ENCODE measurements at regions not wholly inside any gene's neighbourhood (a gene's known extent, or its start where the extent isn't known, plus 50 kb on each side); places are given as distances from the start of the nearest gene placed in this dataset.

DNA sequence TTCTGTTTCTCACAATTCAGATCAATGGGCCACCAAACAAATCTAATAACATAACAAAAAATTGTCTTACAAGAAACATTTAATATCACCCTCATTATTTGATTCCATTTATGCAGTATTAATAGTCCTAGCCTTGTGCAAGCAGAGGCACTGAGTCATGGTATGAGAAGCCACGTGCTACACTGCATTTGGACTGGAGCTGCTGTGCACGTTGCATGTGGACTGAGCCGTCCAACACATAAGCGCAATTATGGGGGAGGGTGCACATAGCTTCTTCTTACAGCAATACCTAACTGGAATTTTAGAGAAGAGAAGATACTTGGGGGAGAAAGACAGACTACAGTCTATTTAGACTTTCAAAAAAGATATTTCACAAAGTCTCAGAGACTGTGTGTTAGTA is 329.6 kb upstream of the ID2 start:
- Histone ChIP-seq H3K9me3 (no peaks in the 10 kb centered on the region), H3K4me1 (no peaks in the 10 kb centered on the region), H3K4me3 (no peak overlapping the region), H3K36me3 (no peaks in the 10 kb centered on the region), H3K27ac (no peak overlapping the region), H3K27me3 (no peaks in the 10 kb centered on the region)
- TF ChIP-seq EP300 (IDR thresholded peaks at IDR 0.05): no peak
- WGBS, 2 donors: 89 to 93% methylated on average over 4 of the region's 4 CpGs
- intact Hi-C loops (cut with DNase I): no loop called here
- no peak for DNase-seq

DNA sequence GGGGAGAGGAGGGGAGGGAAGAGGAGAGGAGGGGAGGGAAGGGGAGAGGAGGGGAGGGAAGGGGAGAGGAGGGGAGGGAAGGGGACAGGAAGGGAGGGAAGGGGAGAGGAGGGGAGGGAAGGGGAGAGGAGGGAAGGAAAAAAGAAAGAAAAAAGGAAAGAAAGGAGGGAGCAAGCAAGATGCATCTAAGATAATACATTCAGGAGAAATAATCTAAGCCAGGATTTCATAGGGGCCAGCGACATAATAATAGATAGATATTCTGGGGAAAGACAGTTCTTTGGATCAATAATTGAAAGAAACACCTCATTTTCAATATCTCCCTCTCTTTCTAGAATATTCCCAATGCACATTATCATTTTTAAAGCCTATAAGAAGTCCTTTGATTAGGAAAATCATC is 328.9 kb upstream of the ID2 start:
- no peak overlapping the region for H3K4me3 ChIP-seq
- no peak for TF ChIP-seq POLR2AphosphoS5 (IDR thresholded peaks at IDR 0.05)
- no peak for TF ChIP-seq EP300 (IDR thresholded peaks at IDR 0.05)
- TF ChIP-seq, protein P1, sequence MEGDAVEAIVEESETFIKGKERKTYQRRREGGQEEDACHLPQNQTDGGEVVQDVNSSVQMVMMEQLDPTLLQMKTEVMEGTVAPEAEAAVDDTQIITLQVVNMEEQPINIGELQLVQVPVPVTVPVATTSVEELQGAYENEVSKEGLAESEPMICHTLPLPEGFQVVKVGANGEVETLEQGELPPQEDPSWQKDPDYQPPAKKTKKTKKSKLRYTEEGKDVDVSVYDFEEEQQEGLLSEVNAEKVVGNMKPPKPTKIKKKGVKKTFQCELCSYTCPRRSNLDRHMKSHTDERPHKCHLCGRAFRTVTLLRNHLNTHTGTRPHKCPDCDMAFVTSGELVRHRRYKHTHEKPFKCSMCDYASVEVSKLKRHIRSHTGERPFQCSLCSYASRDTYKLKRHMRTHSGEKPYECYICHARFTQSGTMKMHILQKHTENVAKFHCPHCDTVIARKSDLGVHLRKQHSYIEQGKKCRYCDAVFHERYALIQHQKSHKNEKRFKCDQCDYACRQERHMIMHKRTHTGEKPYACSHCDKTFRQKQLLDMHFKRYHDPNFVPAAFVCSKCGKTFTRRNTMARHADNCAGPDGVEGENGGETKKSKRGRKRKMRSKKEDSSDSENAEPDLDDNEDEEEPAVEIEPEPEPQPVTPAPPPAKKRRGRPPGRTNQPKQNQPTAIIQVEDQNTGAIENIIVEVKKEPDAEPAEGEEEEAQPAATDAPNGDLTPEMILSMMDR (IDR thresholded peaks at IDR 0.05): no peak
- no peak for TF ChIP-seq POLR2A (IDR thresholded peaks at IDR 0.05)
- intact Hi-C loops (cut with DNase I): no loop called here
- no peak for DNase-seq
- H3K9me3 ChIP-seq: no peaks in the 10 kb centered on the region
- WGBS, 2 donors: 98 to 100% methylated on average over 1 of the region's 1 CpG
- no peak overlapping the region for H3K27ac ChIP-seq
- no peaks in the 10 kb centered on the region for H3K27me3 ChIP-seq
- H3K4me1 ChIP-seq: no peaks in the 10 kb centered on the region
- H3K36me3 ChIP-seq: no peaks in the 10 kb centered on the region

DNA sequence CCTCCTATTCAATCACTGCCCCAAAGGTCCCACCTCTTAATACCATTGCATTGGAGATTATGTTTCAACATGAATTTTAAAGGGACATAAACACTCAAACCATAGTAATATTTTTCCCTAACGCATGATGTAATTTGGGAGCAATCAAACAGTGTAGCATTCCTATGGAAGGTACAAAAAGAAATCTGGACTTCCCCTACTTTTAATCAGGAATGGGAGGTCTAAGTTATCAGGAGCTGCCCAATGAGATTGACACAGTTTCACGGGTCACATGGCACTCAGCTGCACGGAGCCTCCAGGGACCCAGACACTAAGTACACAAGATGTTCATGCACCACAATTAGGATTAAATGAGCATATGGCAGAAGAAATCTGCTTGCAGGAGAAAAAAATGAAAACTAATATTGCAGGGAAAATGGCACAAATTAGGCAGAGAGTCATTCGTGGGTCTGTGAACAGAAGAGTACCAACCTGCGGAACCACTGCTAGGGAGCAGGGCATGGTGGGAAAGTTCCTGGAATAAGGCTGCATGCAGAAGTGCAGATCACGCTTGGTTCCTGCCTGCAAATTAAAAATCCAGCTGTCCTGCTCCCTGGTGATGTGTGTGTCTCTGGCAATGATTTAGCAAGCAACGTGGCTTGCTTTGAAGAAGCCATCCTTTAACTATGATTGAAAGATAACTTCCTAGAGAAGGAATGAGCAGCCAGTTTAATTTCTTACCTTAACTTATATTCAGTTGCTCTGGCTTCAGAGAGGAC is 326.6 kb upstream of the ID2 start:
- DNase-seq: no peak
- Histone ChIP-seq H3K27me3 (no peaks in the 10 kb centered on the region), H3K27ac (no peak overlapping the region), H3K9me3 (no peaks in the 10 kb centered on the region), H3K4me3 (no peak overlapping the region), H3K4me1 (no peaks in the 10 kb centered on the region), H3K36me3 (no peaks in the 10 kb centered on the region)
- 92 to 95% methylated on average over 7 of the region's 7 CpGs for WGBS, 2 donors
- no peak for TF ChIP-seq POLR2A (IDR thresholded peaks at IDR 0.05)
- intact Hi-C loops (cut with DNase I): no loop called here

DNA sequence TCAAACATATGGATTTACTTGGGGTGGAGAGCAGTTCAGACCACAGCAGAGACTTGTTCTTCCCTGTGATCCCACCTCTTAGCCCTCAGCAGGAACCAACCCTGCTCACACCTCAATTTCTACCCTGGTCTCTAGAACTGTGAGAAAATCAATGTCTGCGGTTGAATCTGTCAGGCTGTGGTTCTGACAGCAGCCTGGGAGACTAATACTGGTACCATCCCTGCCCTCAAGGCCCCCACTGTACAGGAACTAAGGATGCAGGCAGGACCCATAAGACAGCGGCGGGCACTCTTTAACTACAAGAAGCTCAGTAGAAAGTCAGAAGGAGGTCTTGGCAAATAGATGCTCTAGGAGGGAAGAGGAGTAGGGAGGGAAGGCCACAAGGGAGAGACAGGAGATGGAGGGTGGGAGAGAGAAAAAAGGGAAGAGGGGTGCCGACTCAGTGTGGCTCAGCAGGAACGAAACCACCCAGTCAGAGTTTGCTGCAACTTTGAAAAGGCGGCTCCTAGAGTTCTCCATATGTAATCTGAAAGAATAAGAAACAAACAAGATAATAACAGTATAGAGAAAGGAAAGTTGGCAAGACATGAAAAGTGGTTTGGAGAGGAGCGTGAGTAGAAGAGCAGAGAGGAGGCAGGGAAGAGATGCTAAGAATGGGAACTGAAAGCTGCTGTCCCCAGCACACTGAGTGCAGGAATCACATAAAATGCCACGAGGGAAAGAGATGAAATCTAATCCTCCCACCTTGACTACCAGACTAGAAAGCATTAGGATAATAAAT is 323.9 kb upstream of the ID2 start:
- no peaks in the 10 kb centered on the region for H3K9me3 ChIP-seq
- TF ChIP-seq, protein P1 (IDR thresholded peaks at IDR 0.05): no peak
- no peak for TF ChIP-seq EP300 (IDR thresholded peaks at IDR 0.05)
- no peak for TF ChIP-seq POLR2AphosphoS5 (IDR thresholded peaks at IDR 0.05)
- TF ChIP-seq POLR2A (IDR thresholded peaks at IDR 0.05): no peak
- intact Hi-C loops (cut with DNase I): no loop called here
- no peaks in the 10 kb centered on the region for H3K27me3 ChIP-seq
- no peak for DNase-seq
- H3K4me1 ChIP-seq: no peaks in the 10 kb centered on the region
- no peak overlapping the region for H3K27ac ChIP-seq
- no peak overlapping the region for H3K4me3 ChIP-seq
- whole genome bisulfite sequencing, 2 donors: 83 to 88% methylated on average over 8 of the region's 8 CpGs
- no peaks in the 10 kb centered on the region for H3K36me3 ChIP-seq

DNA sequence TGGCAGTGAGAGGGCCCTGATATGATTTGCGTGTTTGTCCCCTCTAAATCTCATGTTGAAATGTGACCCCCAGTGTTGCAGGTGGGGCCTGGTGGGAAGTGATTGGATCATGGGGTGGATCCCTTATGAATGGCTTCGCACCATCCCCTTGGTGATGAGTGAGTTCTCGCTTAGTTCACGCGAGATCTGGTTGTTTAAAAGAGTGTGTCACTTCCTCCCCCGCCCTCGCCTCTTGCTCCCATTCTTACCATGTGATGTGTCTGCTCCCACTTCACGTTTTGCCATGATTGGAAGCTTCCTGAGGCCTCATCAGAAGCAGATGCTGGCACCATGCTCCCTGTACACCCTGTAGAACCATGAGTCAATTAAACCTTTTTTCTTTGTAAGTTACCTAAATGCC is 319.9 kb upstream of the ID2 start:
- H3K27me3 ChIP-seq: no peaks in the 10 kb centered on the region
- no peak for DNase-seq
- TF ChIP-seq POLR2AphosphoS5 (IDR thresholded peaks at IDR 0.05) (no peak), EP300 (IDR thresholded peaks at IDR 0.05) (no peak), POLR2A (IDR thresholded peaks at IDR 0.05) (no peak)
- TF ChIP-seq, protein P1 (IDR thresholded peaks at IDR 0.05): no peak
- no peaks in the 10 kb centered on the region for H3K9me3 ChIP-seq
- H3K4me3 ChIP-seq: no peak overlapping the region
- no peaks in the 10 kb centered on the region for H3K36me3 ChIP-seq
- intact Hi-C loops (cut with DNase I): no loop called here
- H3K27ac ChIP-seq: no peak overlapping the region
- no peaks in the 10 kb centered on the region for H3K4me1 ChIP-seq
- WGBS, 2 donors: 92 to 93% methylated on average over 8 of the region's 8 CpGs
